DMS153 (cell line): ENCODE measurements at regions not wholly inside any gene's neighbourhood (a gene's known extent, or its start where the extent isn't known, plus 50 kb on each side); places are given as distances from the start of the nearest gene placed in this dataset.
"Not testable (repeated sequence)": the region's sequence is repeated elsewhere in the genome, so short reads cannot be mapped to it uniquely, and the experiment has no call there.

Source experiments
- DNase-seq: peaks from one replicate; lab custom pipeline; 2025; lab: John Stamatoyannopoulos, UW

DNA sequence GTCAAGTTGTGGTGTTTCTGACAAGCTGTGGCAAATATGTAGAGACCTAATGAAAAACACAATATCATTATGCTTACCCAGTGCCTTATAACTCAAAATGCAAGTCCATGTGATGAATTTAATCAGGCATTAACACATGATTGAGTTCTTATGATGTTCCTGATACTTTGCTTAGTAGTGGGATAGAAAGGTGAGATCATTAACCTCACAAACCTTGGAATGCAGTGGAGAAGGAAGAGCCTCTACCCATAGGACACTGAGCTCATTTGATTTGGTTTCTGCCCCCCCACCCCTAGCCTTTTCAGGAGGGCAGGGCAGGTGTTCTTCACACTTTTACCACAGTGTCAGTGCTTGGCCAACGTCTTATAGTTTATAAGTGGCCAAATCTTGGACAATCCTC, 683.6 kb upstream of the CPEB2 start:
- no peak for DNase-seq

DNA sequence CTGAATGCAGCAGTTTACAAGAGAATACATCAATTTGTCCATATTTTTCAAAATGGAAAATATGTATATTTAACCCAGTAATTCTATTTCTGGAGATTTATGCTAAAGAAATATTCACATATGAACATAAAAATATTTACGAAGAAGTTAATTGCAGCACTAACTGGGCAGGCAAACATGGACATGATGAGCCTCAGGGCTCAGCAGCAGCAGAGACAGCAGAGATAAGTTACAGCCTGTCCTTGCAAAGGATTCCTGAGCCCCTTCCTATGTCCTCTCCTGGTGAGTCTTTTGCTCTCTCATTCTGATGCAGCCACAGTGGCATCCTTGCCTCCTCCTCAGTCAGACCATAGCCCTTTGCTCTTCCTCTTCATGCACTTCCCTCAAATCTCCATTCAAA, 680.6 kb upstream of the CPEB2 start:
- DNase-seq = no peak

DNA sequence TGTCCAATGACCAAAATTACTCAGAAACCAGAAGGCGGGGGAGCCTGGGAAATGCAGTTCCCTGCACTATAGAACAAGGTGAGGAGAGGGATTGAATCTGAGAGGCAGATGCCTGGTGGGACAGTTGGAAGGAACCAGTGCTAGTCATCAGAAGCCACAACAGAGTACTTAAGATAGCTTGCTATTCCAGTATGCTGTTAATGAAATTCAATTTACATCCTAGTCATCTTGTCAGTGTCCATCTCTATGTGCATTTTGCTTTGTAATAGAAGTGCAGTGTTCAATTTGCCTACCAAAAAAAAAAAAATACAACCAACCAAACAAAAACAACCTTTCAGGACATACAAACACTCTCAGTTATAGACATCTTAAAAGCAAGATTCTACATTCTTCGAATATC, 679.1 kb upstream of the CPEB2 start:
- DNase-seq = no peak

DNA sequence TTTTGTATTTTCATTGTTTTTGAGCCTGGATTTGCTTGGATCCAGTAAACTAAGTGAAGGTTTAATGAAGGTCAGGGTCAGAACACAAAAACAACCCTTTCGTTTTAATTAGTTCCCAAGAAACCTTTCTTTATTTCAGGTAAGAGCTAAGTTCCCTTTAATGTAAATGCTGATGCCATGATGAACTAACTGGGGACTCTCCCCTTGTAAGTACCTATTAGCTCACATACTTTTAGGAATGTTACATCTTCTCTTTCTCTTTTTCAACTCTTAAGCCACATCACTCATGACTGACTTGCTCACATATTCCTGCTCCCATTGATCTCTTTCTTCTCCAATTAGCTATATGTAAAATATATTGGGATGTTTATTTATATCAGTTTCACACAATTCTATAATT, 673.1 kb upstream of the CPEB2 start:
- no peak for DNase-seq

DNA sequence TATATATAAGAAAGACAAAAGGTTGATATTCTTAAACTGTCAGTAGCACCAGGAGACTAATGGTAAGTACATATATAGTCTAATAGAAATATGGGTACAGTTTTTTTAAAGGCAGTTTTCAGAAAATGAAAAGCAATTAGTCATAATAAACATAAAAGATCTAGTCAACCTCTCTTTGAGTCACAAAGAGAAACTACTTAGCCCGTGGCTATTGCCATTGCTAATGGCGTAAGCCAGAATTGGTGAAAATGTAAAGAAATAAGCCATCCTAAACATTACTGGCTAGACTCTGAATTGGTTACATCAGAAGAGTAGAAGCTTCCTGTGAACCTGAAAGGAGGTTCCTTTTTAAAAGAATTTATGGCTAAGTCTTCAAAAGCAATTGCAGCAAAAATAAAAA, 668.7 kb upstream of the CPEB2 start:
- DNase-seq = no peak

DNA sequence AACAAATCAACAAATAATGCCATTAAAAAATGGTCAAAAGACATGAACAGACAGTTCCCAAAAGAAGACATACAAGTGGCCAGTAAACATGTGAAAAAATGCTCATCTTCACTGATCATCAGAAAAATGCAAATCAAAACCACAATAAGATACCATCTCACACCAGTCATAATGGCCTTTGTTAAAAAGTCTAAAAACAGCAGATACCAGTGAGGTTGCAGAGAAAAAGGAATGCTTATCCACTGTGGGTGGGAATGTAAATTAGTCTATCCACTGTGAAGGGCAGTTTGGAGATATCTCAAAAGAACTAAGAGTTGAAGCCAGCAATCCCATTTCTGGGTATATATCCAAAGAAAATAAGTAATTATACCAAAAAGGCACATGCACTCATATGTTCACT, 668.1 kb upstream of the CPEB2 start:
- no peak for DNase-seq

DNA sequence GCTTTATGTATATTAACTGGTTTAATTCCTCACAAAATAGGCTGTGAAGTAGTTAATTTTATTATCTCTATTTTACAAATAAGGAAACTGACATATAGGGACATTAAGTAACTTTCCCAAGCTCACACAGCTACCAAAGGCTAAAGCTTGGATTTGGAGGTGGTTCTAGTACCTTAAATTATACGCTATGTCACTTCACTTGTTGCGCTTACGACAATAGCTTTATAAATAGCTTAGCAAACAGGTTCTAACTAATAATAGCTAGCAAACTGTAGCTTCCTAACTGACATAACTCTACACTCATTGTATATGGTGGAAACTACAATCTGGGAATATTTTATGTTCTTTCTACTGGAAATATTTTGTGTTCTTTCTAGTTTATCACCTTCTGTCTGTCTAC, 666.4 kb upstream of the CPEB2 start:
- no peak for DNase-seq

DNA sequence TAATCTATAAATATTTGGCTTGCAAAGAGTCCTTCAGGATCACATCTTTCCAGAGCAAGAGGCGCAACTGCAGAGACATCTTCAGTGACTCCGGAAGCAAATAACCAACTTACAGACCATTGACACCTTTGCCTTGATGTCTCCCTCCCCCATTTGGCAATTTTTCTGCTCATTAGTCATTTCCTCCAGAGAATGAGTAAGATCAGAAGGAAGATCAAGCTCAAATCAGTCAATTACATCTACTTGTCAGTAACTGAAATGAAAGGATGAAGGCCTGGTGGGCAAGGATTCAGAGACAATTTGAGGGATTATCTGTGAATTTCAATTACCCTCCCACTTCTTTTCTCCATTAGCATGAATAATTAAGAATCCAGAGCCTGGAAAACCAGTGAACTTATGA, 665.6 kb upstream of the CPEB2 start:
- DNase-seq = no peak

DNA sequence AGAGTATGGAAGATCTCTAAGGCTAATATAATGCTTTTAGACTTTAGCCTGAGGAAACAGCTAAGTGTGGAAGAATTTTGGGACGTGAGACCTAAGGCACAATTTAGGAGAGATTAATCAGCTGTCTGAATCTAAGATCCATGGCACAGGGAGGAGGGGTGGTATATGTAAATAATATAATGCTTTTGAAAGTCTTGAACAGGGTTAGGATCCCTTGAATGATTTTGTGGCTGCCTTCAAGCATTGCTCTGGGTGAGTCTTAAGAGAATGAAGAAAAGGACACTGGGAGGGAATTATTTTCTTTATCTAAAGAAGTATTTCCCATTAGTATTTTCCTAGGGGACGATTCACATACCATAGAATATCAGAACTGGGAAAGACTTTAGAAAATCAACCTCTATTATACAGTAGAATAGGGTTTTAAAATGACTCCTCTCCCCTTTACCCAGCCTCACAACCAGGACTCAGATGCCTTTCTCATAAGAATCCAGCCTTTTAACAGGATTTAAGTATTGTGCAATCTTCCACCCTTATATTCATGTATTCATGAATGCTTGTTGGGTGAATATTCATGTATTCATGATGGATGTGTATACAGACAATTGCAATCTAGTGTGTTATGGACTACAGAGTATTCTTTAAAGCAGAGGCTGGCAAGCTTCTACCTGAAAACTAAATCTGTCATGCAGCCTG, 664.2 kb upstream of the CPEB2 start:
- DNase-seq = no peak

DNA sequence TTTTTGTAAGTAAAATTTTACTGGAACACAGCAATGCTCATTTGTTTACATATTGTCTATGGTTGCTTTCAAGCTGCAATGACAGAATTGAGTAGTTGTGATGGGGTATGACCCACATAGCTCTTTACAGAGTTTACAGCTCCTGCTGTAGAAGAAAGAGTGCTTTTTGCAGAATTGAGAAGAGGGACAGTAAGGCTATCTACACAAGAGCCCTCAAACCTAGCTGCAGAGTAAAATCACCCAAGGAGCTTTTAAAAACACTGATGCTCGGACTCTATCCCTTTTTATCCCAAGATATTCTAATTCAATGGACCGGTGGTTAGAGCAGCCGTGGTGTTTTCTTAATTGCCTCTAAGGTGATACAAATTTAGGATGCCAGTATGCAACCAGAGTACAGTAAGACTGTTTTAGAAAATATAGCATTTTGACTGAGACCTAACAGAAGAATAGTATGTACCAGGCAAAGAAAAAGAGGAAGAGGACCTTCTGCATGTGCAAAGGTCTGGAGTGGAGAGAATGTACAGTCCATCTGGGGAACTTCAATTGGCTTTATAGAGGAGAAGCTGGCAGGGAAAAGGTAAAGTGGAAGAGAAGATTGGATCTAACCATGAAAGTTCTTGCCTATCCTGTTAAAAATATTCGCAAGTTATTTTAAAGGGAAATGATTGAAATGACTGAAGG, 663.6 kb upstream of the CPEB2 start:
- DNase-seq = no peak

DNA sequence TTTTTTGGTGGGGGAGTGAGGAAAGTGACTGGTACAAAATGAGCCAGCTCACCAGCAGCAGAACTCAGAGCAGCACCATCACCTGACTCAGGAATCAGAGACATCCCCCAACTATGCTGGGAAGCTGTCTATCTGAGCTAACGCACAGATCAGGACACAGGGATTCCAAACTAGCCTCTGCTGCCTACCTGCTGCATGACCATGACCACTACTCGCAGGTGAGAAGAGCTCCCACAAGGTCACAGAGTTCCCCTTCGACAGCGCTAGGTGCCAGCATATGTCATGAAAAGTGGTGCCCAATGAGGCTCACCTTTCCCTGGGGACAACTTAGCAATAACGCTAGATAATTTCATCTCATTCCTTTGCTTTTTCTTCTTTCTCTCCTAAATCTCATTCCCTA, 662.6 kb upstream of the CPEB2 start:
- DNase-seq = no peak

DNA sequence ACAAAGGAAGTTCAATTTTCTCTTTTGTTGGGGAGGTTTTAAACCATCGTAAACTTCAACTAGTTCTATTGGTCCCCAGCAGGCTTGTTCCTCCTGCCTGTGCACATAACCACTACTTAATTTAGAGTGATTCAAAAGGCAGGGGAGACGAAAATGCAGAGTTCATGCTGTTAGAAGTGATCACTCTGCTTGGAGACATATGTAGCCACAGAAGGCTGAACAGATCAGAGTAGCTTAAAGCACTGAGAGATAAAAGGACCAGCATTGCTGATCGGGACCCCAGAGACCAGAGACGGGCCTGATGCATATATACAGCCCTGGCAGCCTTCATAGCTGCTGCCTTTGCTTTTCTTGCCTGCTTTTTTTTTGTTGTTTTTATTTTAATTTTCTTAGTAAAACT, 662.0 kb upstream of the CPEB2 start:
- no peak for DNase-seq

DNA sequence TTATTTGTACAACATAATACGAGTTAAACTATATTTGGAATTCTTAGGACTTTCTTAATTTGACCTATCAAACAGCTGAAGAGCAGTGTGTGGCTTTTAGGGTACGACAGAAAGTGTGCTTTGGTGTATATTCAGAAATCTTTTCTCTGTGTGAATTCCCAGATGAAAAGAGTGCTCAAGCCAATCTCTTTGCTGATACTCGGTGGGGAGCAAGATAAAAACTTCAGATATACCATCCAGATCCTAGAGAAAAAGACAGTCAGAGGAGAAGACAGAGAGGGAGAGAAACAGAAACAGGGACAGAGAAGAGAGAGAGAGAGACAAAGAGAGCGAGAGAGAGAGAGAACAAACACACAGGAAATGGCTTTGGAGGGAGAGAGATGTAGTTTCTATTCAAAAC, 658.3 kb upstream of the CPEB2 start:
- no peak for DNase-seq

DNA sequence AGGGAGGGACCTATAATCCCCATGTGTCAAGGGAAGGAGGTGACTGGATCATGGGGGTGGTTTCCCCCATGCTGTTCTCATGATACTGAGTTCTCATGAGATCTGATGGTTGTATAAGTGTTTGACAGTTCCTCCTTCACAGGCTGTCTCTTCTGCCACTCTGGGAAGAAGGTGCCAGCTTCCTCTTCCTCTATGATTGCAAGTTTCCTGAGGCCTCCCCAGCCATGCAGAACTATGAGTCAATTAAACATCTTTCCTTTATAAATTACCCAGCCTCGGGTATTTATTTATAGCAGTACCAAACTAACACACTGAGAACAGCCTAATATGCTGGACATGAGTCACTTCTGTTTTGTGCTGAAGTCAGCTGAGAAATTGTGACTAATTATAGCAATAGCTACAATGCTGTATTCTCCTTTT, 656.9 kb upstream of the CPEB2 start:
- no peak for DNase-seq

DNA sequence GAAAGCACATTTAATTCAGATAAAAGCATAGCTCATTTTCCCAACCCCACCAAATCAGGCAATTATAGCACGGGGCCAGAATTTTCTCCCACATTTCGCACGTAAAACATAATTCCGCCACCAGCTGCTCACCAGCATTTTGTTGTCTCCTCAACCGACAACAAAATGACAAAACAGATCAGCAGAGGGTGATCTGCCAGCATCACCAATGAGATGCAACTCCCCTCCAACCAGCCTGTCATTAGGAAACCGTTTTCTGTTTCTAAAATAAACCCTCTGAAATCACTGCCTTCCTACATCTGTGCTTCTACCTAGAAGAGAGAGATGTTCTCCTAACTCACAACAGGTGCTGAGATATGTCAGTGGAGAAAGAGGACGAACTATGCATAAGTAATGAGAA, 654.8 kb upstream of the CPEB2 start:
- DNase-seq = no peak

DNA sequence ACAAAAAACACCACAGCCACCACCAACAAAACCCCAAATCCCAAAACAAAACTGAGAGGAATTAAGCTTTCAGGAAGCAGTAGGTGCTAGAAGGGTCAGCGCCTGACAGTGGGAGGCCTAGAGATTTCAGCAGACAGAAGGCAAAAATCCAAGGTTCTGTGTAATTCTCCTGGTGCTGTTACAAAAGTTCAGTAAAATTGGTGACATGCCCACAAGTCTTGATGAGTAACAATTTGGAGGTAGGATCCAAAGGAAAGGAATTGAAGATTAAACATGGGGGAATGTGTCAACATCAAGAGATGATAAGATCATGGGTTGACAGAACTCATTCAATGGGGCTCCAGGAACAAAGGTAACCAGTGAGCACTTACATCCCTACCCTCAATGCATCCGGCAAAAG, 653.8 kb upstream of the CPEB2 start:
- DNase-seq = no peak

DNA sequence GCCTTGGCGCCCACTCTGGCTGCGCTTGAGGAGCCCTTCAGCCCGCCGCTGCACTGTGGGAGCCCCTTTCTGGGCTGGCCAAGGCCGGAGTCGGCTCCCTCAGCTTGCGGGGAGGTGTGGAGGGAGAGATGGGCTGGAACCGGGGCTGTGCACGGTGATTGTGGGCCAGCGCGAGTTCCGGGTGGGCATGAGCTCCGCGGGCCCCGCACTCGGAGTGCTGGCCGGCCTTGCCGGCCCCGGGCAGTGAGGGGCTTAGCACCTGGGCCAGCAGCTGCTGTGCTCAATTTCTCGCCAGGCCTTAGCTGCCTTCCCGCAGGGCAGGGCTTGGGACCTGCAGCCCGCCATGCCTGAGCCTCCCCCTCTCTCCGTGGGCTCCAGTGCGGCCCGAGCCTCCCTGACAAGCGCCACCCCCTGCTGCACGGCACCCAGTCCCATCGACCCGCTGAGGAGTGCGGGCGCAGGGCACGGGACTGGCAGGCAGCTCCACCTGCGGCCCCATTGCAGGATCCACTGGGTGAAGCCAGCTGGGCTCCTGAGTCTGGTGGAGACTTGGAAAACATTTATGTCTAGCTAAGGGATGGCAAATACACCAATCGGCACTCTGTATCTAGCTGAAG, 643.6 kb upstream of the CPEB2 start:
- not testable (repeated sequence) for DNase-seq

DNA sequence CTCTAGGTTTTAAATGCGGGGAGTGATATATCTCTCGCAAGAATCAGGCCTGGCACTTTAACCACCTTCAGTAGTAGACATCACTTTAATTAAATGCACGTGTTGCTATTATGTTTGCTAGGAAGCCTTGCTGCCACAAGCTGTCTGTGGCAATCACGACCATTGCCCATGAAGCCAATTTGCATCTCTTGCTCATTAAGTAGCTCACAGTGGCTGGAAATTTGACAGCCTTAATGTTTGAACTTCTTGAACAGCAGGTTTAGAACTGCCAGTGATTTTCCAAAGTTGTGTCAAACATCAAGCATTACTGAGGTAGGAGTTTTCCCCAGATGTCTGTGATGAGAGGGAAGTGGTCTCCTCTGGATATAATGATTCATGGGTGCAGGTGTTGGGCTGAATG, 642.3 kb upstream of the CPEB2 start:
- DNase-seq = no peak

DNA sequence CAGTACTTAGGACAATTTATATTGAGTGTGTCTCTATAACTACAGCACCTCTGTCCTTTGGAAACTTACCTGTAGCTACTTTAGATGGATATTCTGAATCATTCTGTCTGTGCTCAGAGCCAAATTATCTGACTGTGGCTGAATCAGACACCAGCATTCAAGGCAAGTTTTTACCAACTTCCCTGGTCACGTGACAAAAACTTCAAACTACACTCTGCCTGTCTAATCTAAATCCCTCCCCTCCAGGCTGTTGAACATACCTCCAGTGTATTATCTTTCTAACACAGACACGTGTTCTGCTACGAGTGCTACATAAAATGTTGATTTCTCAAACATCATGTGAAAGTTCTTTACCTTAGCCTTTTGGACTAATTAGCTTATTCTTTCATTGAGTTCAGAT, 641.2 kb upstream of the CPEB2 start:
- no peak for DNase-seq

DNA sequence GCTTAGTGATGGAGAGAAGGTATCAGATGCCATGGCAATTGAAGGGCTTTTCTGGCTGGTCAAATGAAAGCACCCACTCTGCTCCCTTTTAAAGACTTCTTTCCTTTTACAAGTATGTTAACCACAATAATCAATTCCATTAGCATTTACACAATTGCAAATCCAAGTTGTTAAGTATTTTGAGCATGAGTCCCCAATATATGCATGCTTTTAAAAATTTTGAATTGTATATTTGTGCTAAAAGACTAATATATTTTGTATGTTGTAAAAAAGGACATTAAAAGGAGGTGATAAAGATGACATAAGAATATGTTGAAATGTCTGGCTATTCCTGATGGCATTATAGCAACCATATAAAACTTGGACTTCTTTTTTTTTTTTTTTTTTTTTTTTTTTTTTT, 639.9 kb upstream of the CPEB2 start:
- DNase-seq = no peak

DNA sequence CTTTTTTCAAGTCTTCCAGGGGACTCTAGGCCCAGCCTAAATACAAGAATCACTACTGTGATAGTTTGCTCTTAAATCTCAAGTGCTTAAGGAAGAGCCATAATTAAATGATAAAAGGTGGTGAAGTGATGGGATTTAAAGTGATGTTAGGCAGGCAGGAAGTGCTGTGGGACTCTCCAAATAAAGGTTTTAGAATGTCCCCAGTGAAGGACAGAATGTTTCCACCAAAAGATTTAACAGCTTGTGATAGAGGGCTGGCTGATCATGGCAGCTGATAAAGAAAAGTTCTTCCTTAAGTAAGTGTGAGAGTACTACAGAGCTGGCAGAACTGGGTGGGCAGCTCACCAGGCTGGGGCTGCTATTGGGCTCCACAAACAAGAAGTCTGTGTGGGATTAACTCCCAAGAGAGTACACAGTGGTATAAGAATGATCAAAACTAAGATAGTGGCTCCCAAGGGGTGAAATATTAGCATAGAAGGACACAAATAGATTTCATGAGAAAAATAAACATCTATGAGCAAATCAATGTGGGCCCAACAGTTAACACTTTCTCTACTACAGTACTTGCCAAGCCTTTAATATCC, 637.2 kb upstream of the CPEB2 start:
- no peak for DNase-seq

DNA sequence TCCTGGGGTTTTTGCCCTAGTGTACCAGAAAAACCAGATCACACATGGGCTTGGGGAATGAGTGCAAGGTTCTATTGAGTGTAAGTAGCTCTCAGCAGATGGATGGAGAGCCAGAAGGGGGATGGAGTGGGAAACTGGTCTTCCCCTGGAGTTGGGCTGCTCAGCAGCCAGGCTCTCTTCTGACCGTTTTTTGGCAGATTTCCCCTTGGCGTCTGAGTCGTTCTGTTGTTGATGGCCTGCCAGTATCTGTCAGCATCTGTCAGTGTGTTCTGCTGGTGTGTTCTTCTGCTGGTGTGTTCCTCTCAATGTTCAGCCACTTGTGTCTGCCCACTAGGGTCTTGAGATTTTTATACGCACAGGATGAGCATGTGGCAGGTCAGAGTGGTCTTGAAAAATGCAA, 633.9 kb upstream of the CPEB2 start:
- no peak for DNase-seq

DNA sequence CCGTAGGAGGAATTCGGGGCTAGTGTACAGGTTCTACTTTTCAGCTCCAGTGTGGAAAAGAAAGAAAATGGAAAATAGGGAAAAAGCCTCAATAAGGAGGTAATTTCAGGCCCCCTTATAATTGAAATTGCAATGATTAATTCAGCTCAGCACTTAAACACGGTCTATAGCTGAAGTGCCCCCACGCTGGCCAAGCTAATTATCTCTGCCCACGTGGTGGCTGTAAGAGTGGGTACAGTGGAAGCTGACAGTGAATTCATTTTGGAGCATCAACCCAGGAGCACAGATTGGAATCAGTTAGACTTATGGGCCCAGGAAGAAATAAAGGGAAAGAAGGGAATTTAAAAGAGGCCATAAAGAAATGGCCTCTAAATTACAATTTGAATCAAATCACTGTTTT, 631.1 kb upstream of the CPEB2 start:
- no peak for DNase-seq
